LNCaP clone FGC (cell line): ENCODE measurements at regions not wholly inside any gene's neighbourhood (a gene's known extent, or its start where the extent isn't known, plus 50 kb on each side); places are given as distances from the start of the nearest gene placed in this dataset.
A peak's percentile ranks its signal among the peaks of the same experiment; 100 is the strongest.

Experiments used
- DNase-seq: peaks from one replicate; pipeline ENCODE4 v3.0.0-alpha.2; 2011; ENCODE audit warnings: low read depth
- H3K4me3 ChIP-seq: 2 replicates; pipeline ENCODE4 v1.5.1; 2011; ENCODE audit warnings: mild to moderate bottlenecking, low read depth, low read length, control low read depth
- CTCF ChIP-seq: IDR thresholded peaks from 2 replicates; pipeline ENCODE4 v1.5.1; 2012; ENCODE audit warnings: mild to moderate bottlenecking; ENCODE audit not compliant: control insufficient read depth, insufficient read depth; ENCODE audit errors: extremely low read depth

GRCh38 chrX:10882484-10882883 is 228.6 kb upstream of the HCCS start:
- DNase-seq: no peak
- no peak overlapping the region for H3K4me3 ChIP-seq
- no peak for TF ChIP-seq CTCF

GRCh38 chrX:10884246-10884645 is 226.9 kb upstream of the HCCS start:
- no peak for DNase-seq
- no peak overlapping the region for H3K4me3 ChIP-seq
- TF ChIP-seq CTCF: no peak

- no peak for TF ChIP-seq CTCF
- no peak overlapping the region for H3K4me3 ChIP-seq
- no peak for DNase-seq
These were observed 218.4 kb upstream of the HCCS start for GRCh38 chrX:10892621-10893225.

- no peak overlapping the region for H3K4me3 ChIP-seq
- no peak for DNase-seq
- TF ChIP-seq CTCF: no peak
These were observed 217.8 kb upstream of the HCCS start for GRCh38 chrX:10893366-10893765.

- TF ChIP-seq CTCF: no peak
- no peak for DNase-seq
- H3K4me3 ChIP-seq: no peak overlapping the region
These were observed 217.2 kb upstream of the HCCS start for GRCh38 chrX:10893976-10894375.

GRCh38 chrX:10897768-10898167 is 213.4 kb upstream of the HCCS start:
- TF ChIP-seq CTCF: no peak
- no peak overlapping the region for H3K4me3 ChIP-seq
- DNase-seq: no peak

- DNase-seq: peak; percentile 76
- no peak overlapping the region for H3K4me3 ChIP-seq
- TF ChIP-seq CTCF: no peak
These were observed 210.4 kb upstream of the HCCS start for GRCh38 chrX:10900585-10901289.
